C4-2B (cell line): ENCODE measurements at regions not wholly inside any gene's neighbourhood (a gene's known extent, or its start where the extent isn't known, plus 50 kb on each side); places are given as distances from the start of the nearest gene placed in this dataset.

Experiments used
- CTCF ChIP-seq: fragments of 450-650 bp; conservative IDR thresholded peaks from 2 replicates; pipeline ENCODE4 v1.5.1; 2017; ENCODE audit warnings: mild to moderate bottlenecking
- ZFX ChIP-seq: fragments of 450-650 bp; IDR thresholded peaks from 2 replicates; pipeline ENCODE4 v1.6.1; 2017

- TF ChIP-seq CTCF (no peak), ZFX (no peak)
Observed at GRCh38 chr4:137212601-137213000, 319.7 kb downstream of the PCDH18 start.
